HEK293T (cell line): ENCODE measurements at regions not wholly inside any gene's neighbourhood (a gene's known extent, or its start where the extent isn't known, plus 50 kb on each side); places are given as distances from the start of the nearest gene placed in this dataset.

ENCODE experiments used
- ARNT ChIP-seq: fragments of 450-650 bp; IDR thresholded peaks from 2 replicates; pipeline ENCODE4 v1.6.1; 2017; ENCODE audit warnings: mild to moderate bottlenecking
- BHLHE40 ChIP-seq: fragments of 450-650 bp; IDR thresholded peaks from 2 replicates; pipeline ENCODE4 v1.6.1; 2016; ENCODE audit warnings: mild to moderate bottlenecking, moderate library complexity, borderline replicate concordance
- CTBP1 ChIP-seq: fragments of 450-650 bp; IDR thresholded peaks from 2 replicates; pipeline ENCODE4 v1.6.1; 2016; ENCODE audit warnings: borderline replicate concordance
- ELF4 ChIP-seq: fragments of 450-650 bp; IDR thresholded peaks from 2 replicates; pipeline ENCODE4 v1.6.1; 2017; ENCODE audit warnings: antibody characterized with exemption
- FOXM1 ChIP-seq: fragments of 450-650 bp; IDR thresholded peaks from 2 replicates; pipeline ENCODE4 v1.6.1; 2017; ENCODE audit warnings: mild to moderate bottlenecking, borderline replicate concordance
- HDGF ChIP-seq: fragments of 450-650 bp; IDR thresholded peaks from 2 replicates; pipeline ENCODE4 v1.6.1; 2017; ENCODE audit warnings: antibody characterized with exemption, borderline replicate concordance
- NFRKB ChIP-seq: fragments of 450-650 bp; IDR thresholded peaks from 2 replicates; pipeline ENCODE4 v1.6.1; 2016; ENCODE audit warnings: mild to moderate bottlenecking, moderate library complexity
- SP1 ChIP-seq: fragments of 450-650 bp; IDR thresholded peaks from 2 replicates; pipeline ENCODE4 v1.6.1; 2017
- SUZ12 ChIP-seq: fragments of 450-650 bp; IDR thresholded peaks from 2 replicates; pipeline ENCODE4 v1.6.1; 2016; ENCODE audit warnings: mild to moderate bottlenecking
- TARDBP ChIP-seq: fragments of 450-650 bp; IDR thresholded peaks from 2 replicates; pipeline ENCODE4 v1.6.1; 2016
- ZNF384 ChIP-seq: fragments of 450-650 bp; IDR thresholded peaks from 2 replicates; pipeline ENCODE4 v1.6.1; 2016

DNA sequence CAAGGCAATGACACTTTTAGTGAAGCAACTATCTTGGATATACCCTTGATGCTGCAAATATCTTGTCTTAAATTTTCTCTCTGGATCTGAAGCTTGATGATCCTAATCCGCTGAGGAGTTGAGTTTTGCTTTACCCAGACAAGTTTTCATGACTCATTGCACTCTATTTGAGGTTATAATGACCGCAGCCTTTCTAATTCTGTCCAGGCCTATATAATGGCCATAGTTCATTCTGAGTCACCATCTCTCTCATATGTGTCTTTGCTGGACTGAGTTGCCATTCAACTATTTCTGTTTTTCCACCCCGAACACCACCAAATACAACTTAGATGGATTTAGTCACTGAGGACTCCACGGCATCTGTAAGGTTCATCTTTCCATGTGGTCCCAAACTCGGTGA, 802.1 kb upstream of the FAM98A start:
- TF ChIP-seq ZNF384, result no peak
- no peak for TF ChIP-seq SP1
- TF ChIP-seq ARNT, result no peak
- TF ChIP-seq TARDBP, result no peak
- no peak for TF ChIP-seq ELF4
- no peak for TF ChIP-seq FOXM1
- TF ChIP-seq SUZ12, result no peak
- TF ChIP-seq NFRKB, result no peak
- TF ChIP-seq BHLHE40, result no peak
- TF ChIP-seq HDGF, result no peak
- TF ChIP-seq CTBP1, result no peak
